DND-41 (cell line): ENCODE measurements at regions not wholly inside any gene's neighbourhood (a gene's known extent, or its start where the extent isn't known, plus 50 kb on each side); places are given as distances from the start of the nearest gene placed in this dataset.

Experiments
- CTCF ChIP-seq: IDR thresholded peaks from 2 replicates; pipeline ENCODE4 v1.5.1; 2012; ENCODE audit warnings: borderline replicate concordance, low read length, moderate library complexity, mild to moderate bottlenecking; ENCODE audit not compliant: poor library complexity, severe bottlenecking; ENCODE audit errors: extremely low read depth
- EZH2 ChIP-seq: IDR thresholded peaks from 3 replicates; pipeline ENCODE4 v1.6.1; 2012; ENCODE audit warnings: borderline replicate concordance, low read depth, mild to moderate bottlenecking, moderate library complexity, low read length, inconsistent platforms; ENCODE audit not compliant: severe bottlenecking

- TF ChIP-seq CTCF = no peak
- no peak for TF ChIP-seq EZH2
These were observed 88.2 kb downstream of the TMA16 start for GRCh38 chr4:163582703-163583102.
